GM12878 (cell line): ENCODE measurements at regions not wholly inside any gene's neighbourhood (a gene's known extent, or its start where the extent isn't known, plus 50 kb on each side); places are given as distances from the start of the nearest gene placed in this dataset.

Experiments used
- BHLHE40 ChIP-seq, 2 experiments: fragments of 450-650 bp in 1 of 2; IDR thresholded peaks; 2 replicates each; pipeline ENCODE4 v1.6.1; 2011 to 2017; ENCODE audit warnings: low read depth in 2 of 2, borderline replicate concordance in 1 of 2, improper control_type of control experiment in 1 of 2, low read length in 1 of 2, mild to moderate bottlenecking in 1 of 2
- CHD2 ChIP-seq: IDR thresholded peaks from 2 replicates; pipeline ENCODE4 v1.6.1; 2011; ENCODE audit warnings: low read depth, low read length, improper control_type of control experiment, borderline replicate concordance
- CTCF ChIP-seq, 3 experiments: IDR thresholded peaks in 2 of 3; conservative IDR thresholded peaks in 1 of 3; 2 replicates each; pipeline ENCODE4 v1.5.1; 2011; ENCODE audit warnings: low read depth in 3 of 3, low read length in 3 of 3, mild to moderate bottlenecking in 3 of 3, control low read depth in 2 of 3, moderate library complexity in 2 of 3, inconsistent platforms in 1 of 3, mixed read lengths in 1 of 3; ENCODE audit not compliant: control insufficient read depth in 2 of 3, insufficient read depth in 1 of 3; ENCODE audit errors: extremely low read depth in 1 of 3
- KAT2A ChIP-seq: conservative IDR thresholded peaks from 2 replicates; pipeline ENCODE4 v1.6.1; 2011; ENCODE audit warnings: low read depth, low read length; ENCODE audit not compliant: control insufficient read depth
- POLR2A ChIP-seq: IDR thresholded peaks from 2 replicates; pipeline ENCODE4 v1.6.1; 2011; ENCODE audit warnings: low read depth, mild to moderate bottlenecking, low read length
- POLR2AphosphoS5 ChIP-seq: IDR thresholded peaks from 2 replicates; pipeline ENCODE4 v1.6.1; 2011; ENCODE audit warnings: mild to moderate bottlenecking, low read length, inconsistent platforms
- RB1 ChIP-seq: fragments of 450-650 bp; formaldehyde crosslinking; IDR thresholded peaks from 2 replicates; pipeline ENCODE4 v1.6.1; 2017; ENCODE audit warnings: mild to moderate bottlenecking, borderline replicate concordance
- SIN3A ChIP-seq: IDR thresholded peaks from 2 replicates; pipeline ENCODE4 v1.6.1; 2012; ENCODE audit warnings: low read depth, low read length, improper control_type of control experiment
- USF2 ChIP-seq: IDR thresholded peaks from 2 replicates; pipeline ENCODE4 v1.6.1; 2011; ENCODE audit warnings: low read depth, low read length, improper control_type of control experiment, borderline replicate concordance
- YY1 ChIP-seq: IDR thresholded peaks from 2 replicates; pipeline ENCODE4 v1.6.1; 2011; ENCODE audit warnings: low read depth, mild to moderate bottlenecking, low read length
- ZBTB4 ChIP-seq: fragments of 450-650 bp; formaldehyde crosslinking; IDR thresholded peaks from 2 replicates; pipeline ENCODE4 v1.4.0; 2022; ENCODE audit warnings: mild to moderate bottlenecking, moderate library complexity

GRCh38 chr2:20524412-20525040 is 77.7 kb downstream of the RHOB start:
- TF ChIP-seq CTCF (IDR thresholded peaks at IDR 0.05 in 2 of 3, conservative IDR thresholded peaks at IDR 0.05 in 1 of 3; ENCODE audit: control insufficient read depth in 2 of 3, extremely low read depth in 1 of 3, insufficient read depth in 1 of 3, low read depth in 3 of 3, low read length in 3 of 3): no peak
- no peak for TF ChIP-seq SIN3A
- TF ChIP-seq POLR2AphosphoS5: no peak
- TF ChIP-seq KAT2A: no peak
- no peak for TF ChIP-seq POLR2A
- no peak for TF ChIP-seq CHD2
- TF ChIP-seq USF2: no peak
- TF ChIP-seq BHLHE40 (IDR thresholded peaks at IDR 0.05; ENCODE audit: borderline replicate concordance in 1 of 2, low read depth in 2 of 2, low read length in 1 of 2): no peak
- TF ChIP-seq YY1: no peak
- TF ChIP-seq RB1: no peak
- TF ChIP-seq ZBTB4 (CRISPR knock-in tag): no peak
